Spleen (tissue), 11 donors: ENCODE measurements at regions not wholly inside any gene's neighbourhood (a gene's known extent, or its start where the extent isn't known, plus 50 kb on each side); places are given as distances from the start of the nearest gene placed in this dataset.

Experiments used
- DNase-seq: peaks from one replicate; pipeline ENCODE4 v3.0.0-alpha.2; 2020
- H3K27ac ChIP-seq, 8 donors: fragments of 200-600 bp; sonication (generic) in 7 of 8; 1 replicate in 4 of 8; 2 replicates in 4 of 8; pipeline versions ENCODE4 v1.5.0 to v1.8.0; 2016 to 2021; ENCODE audit warnings: inconsistent platforms in 4 of 8, mild to moderate bottlenecking in 4 of 8, moderate library complexity in 1 of 8
- H3K27me3 ChIP-seq, 7 donors: fragments of 200-600 bp; sonication (generic) in 6 of 7; replicated peaks in 1 of 7; 1 replicate in 4 of 7; 2 replicates in 3 of 7; pipeline versions ENCODE4 v1.5.0 to v1.8.0; 2016 to 2021; ENCODE audit warnings: inconsistent platforms in 3 of 7, mild to moderate bottlenecking in 1 of 7
- H3K36me3 ChIP-seq, 6 donors: fragments of 200-600 bp; sonication (generic) in 5 of 6; 1 replicate in 4 of 6; 2 replicates in 2 of 6; pipeline versions ENCODE4 v1.5.0 to v1.8.0; 2016 to 2021; ENCODE audit warnings: inconsistent platforms in 2 of 6
- H3K4me1 ChIP-seq, 6 donors: fragments of 200-600 bp; sonication (generic) in 5 of 6; 1 replicate in 3 of 6; 2 replicates in 3 of 6; pipeline versions ENCODE4 v1.5.0 to v1.8.0; 2016 to 2021; ENCODE audit warnings: inconsistent platforms in 3 of 6
- H3K4me3 ChIP-seq, 8 donors: fragments of 200-600 bp; sonication (generic) in 7 of 8; 1 replicate in 4 of 8; 2 replicates in 4 of 8; pipeline versions ENCODE4 v1.5.0 to v1.8.0; 2016 to 2021; ENCODE audit warnings: inconsistent platforms in 4 of 8, mild to moderate bottlenecking in 4 of 8, moderate library complexity in 2 of 8
- H3K9me3 ChIP-seq, 8 donors: fragments of 200-600 bp; sonication (generic) in 7 of 8; 1 replicate in 4 of 8; 2 replicates in 4 of 8; pipeline versions ENCODE4 v1.5.0 to v1.8.0; 2016 to 2021; ENCODE audit warnings: inconsistent platforms in 4 of 8
- CTCF ChIP-seq, 11 experiments: fragments of 200-600 bp in 7 of 11; fragments of 450-650 bp in 4 of 11; sonication (generic) in 4 of 11; IDR thresholded peaks in 8 of 11; conservative IDR thresholded peaks in 3 of 11; 1 replicate in 7 of 11; 2 replicates in 4 of 11; pipeline versions ENCODE4 v1.4.0 to v1.8.0; 2016 to 2021; ENCODE audit warnings: antibody characterized with exemption in 11 of 11, inconsistent platforms in 4 of 11, mild to moderate bottlenecking in 1 of 11
- POLR2A ChIP-seq, 3 donors: fragments of 450-650 bp; IDR thresholded peaks; one replicate each; pipeline ENCODE4 v1.5.1; 2017; ENCODE audit warnings: antibody characterized with exemption in 3 of 3, mild to moderate bottlenecking in 1 of 3
- POLR2AphosphoS5 ChIP-seq, 3 donors: sonication (generic); formaldehyde crosslinking; IDR thresholded peaks; one replicate each; pipeline ENCODE4 v1.5.1; 2017; ENCODE audit warnings: antibody characterized with exemption in 3 of 3
- WGBS, 5 donors: extraction: QIAGEN DNeasy Blood & Tissue Kit in 3 of 5; methylation state at CpG; one replicate each; pipeline versions ENCODE4 v1.1.5 to v1.1.7; 2013 to 2018; 5-methylcytosine and 5-hydroxymethylcytosine counted together
- intact Hi-C: fragments of 100-400 bp; cut with DNase I; formaldehyde crosslinking; loops from one replicate; pipeline ENCODE4 v1.15.0; 2023; ENCODE audit warnings: low total_unique reads
- donor health status: healthy with polysubstance abuse.
- donor health status: DM: no; HTN: no; CAD: no; lungs with moderate emphysema.
- donor health status: DM: no; HTN: no; CAD: no.
- donor health status: Bipolar disorder and iron deficiency.
- donor health status: healthy.
- donor health status: DM: no; HTN: no; CAD: no.
- donor health status: DM: yes; HTN: yes; CAD: no.

DNA sequence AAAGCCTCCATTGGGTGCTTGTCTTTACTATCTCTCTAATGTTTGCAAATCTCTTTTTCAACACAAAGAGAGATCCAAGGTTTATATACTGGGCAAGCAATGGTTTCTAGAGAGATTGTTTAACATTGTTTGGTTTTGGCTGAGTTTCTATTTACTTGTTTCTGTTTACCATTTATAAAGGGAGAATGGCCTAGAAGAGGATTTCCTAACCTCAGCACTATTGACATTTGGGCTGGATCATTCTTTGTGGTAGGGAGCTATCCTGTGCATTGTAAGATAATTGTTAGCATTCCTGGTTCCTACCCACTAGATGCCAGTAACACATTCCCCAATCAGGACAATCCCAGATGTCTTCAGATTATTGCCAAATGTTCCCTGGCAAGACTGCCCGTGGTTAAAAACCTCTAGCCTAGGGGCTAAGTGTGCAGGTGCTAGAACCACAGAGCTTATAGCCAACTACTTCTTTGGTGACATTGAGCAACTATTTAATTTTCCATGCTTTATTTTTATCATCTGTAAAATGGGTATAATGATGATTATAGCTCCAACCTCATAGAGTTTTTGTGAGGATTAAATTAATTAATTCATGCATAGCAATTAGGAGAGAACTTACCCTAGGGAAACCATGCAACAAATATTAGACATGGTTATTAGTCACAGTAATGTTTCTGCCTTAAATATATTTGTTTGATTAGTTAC lies 413.9 kb upstream of the MAF start:
- Histone ChIP-seq H3K4me1 (no peaks in the 10 kb centered on the region), H3K36me3 (no peaks in the 10 kb centered on the region), H3K4me3 (no peak overlapping the region), H3K9me3 (peaks cover 0 to 3% (median 0%) of the 10 kb centered on the region in 8 donors), H3K27ac (no peak overlapping the region), H3K27me3 (no peaks in the 10 kb centered on the region)
- DNase-seq = no peak
- WGBS, 5 donors = 56 to 93% (median 85%) methylated on average over 1 of the region's 1 CpG
- no peak for TF ChIP-seq POLR2AphosphoS5 (IDR thresholded peaks at IDR 0.05)
- no peak for TF ChIP-seq POLR2A (IDR thresholded peaks at IDR 0.05)
- no peak for TF ChIP-seq CTCF (IDR thresholded peaks at IDR 0.05 in 8 of 11, conservative IDR thresholded peaks at IDR 0.05 in 3 of 11)
- intact Hi-C loops = no loop called here

GRCh38 chr16:80012586-80012985 lies 412.0 kb upstream of the MAF start:
- 64 to 80% (median 72%) methylated on average over 3 of the region's 3 CpGs for WGBS, 5 donors
- DNase-seq = no peak
- intact Hi-C loops = no loop called here

DNA sequence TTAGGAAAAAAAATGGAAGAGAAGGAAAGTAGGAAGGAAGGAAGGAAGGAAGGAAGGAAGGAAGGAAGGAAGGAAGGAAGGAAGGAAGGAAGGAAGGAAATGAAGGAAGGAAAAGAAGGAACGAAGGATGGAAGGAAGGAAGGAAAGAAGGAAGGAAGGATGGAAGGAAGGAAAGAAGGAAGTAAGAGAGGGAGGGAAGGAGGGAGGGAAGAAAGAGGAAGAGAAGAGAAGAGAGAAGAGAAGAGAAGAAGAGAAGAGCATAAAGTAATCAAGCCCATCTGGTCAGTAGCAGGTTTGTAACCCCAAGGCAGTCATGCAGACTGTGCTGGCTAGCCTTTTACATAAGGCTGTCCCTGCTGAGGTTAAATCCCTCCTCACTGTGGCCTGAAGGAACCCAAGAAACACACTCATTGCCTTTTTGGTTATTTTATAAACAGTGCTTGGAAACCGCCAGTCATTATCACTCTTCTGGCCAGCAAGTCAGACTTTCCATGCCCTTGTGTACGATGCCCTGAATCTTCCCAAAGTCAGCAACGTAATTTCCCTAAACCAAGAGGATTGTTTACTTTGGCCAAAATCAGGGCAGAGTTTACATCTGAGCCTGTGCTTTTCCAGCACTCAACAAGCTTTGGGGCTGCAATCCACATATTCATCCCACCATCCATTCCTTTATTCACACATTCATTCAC lies 409.6 kb upstream of the MAF start:
- 49 to 65% (median 60%) methylated on average over 4 of the region's 4 CpGs for WGBS, 5 donors
- intact Hi-C loops = no loop called here
- peaks cover 0 to 3% (median 0%) of the 10 kb centered on the region in 8 donors for H3K9me3 ChIP-seq
- TF ChIP-seq POLR2AphosphoS5 (IDR thresholded peaks at IDR 0.05) (no peak), CTCF (IDR thresholded peaks at IDR 0.05 in 8 of 11, conservative IDR thresholded peaks at IDR 0.05 in 3 of 11) (no peak), POLR2A (IDR thresholded peaks at IDR 0.05) (no peak)
- no peaks in the 10 kb centered on the region for H3K36me3 ChIP-seq
- no peak for DNase-seq
- H3K27ac ChIP-seq = no peak overlapping the region
- no peaks in the 10 kb centered on the region for H3K27me3 ChIP-seq
- H3K4me1 ChIP-seq = no peaks in the 10 kb centered on the region
- H3K4me3 ChIP-seq = no peak overlapping the region

More at GRCh38 chr16:80012586-80012985, 412.0 kb upstream of the MAF start:
- no peak for TF ChIP-seq CTCF (IDR thresholded peaks at IDR 0.05 in 8 of 11, conservative IDR thresholded peaks at IDR 0.05 in 3 of 11)
- Histone ChIP-seq H3K4me3 (no peak overlapping the region), H3K9me3 (peaks cover 0 to 3% (median 0%) of the 10 kb centered on the region in 8 donors), H3K36me3 (no peaks in the 10 kb centered on the region), H3K27ac (no peak overlapping the region), H3K4me1 (no peaks in the 10 kb centered on the region), H3K27me3 (no peaks in the 10 kb centered on the region)

GRCh38 chr16:80008857-80009256 lies 408.3 kb upstream of the MAF start:
- Histone ChIP-seq H3K36me3 (no peaks in the 10 kb centered on the region), H3K4me3 (no peak overlapping the region), H3K4me1 (no peaks in the 10 kb centered on the region), H3K27me3 (no peaks in the 10 kb centered on the region), H3K27ac (no peak overlapping the region), H3K9me3 (peaks cover 0 to 9% (median 0%) of the 10 kb centered on the region in 8 donors)
- DNase-seq = no peak
- intact Hi-C loops = no loop called here
- WGBS, 5 donors = 91 to 95% (median 94%) methylated on average over 2 of the region's 2 CpGs
- TF ChIP-seq POLR2AphosphoS5 (IDR thresholded peaks at IDR 0.05) (no peak), CTCF (IDR thresholded peaks at IDR 0.05 in 8 of 11, conservative IDR thresholded peaks at IDR 0.05 in 3 of 11) (no peak), POLR2A (IDR thresholded peaks at IDR 0.05) (no peak)
